ENCODE measurements at regions not wholly inside any gene's neighbourhood (a gene's known extent, or its start where the extent isn't known, plus 50 kb on each side); places are given as distances from the start of the nearest gene placed in this dataset.
"Not testable (repeated sequence)": the region's sequence is repeated elsewhere in the genome, so short reads cannot be mapped to it uniquely, and the experiment has no call there.

- Histone ChIP-seq H3K36me3 (ENCODE audit: control insufficient read depth, insufficient read depth, low read length) (no peaks in the 10 kb centered on the region), H2AFZ (no peak overlapping the region), H3K4me1 (no peaks in the 10 kb centered on the region), H3K27ac (no peak overlapping the region), H3K4me3 (ENCODE audit: low read depth, low read length) (no peak overlapping the region), H3K4me2 (ENCODE audit: low read length) (no peak overlapping the region), H3K27me3 (ENCODE audit: control insufficient read depth, insufficient read depth, low read length) (no peaks in the 10 kb centered on the region), H3K9ac (no peak overlapping the region), H3K9me3 (ENCODE audit: control insufficient read depth, low read length) (no peaks in the 10 kb centered on the region), H3K79me2 (no peaks in the 10 kb centered on the region)
- TF ChIP-seq CTCF (IDR thresholded peaks at IDR 0.05) = no peak
These were observed 79.5 kb upstream of the NEDD9 start for GRCh38 chr6:11311970-11312369.

GRCh38 chr6:11309947-11310665, 77.6 kb upstream of the NEDD9 start:
- no peak overlapping the region for H3K9ac ChIP-seq
- H3K9me3 ChIP-seq (ENCODE audit: control insufficient read depth, low read length) = no peaks in the 10 kb centered on the region
- H3K4me1 ChIP-seq = no peaks in the 10 kb centered on the region
- TF ChIP-seq CTCF (IDR thresholded peaks at IDR 0.05) = no peak
- H3K79me2 ChIP-seq = no peaks in the 10 kb centered on the region
- H2AFZ ChIP-seq = no peak overlapping the region
- no peak overlapping the region for H3K27ac ChIP-seq
- H3K36me3 ChIP-seq (ENCODE audit: control insufficient read depth, insufficient read depth, low read length) = no peaks in the 10 kb centered on the region
- no peak overlapping the region for H3K4me2 ChIP-seq (ENCODE audit: low read length)
- H3K4me3 ChIP-seq (ENCODE audit: low read depth, low read length) = no peak overlapping the region
- H3K27me3 ChIP-seq (ENCODE audit: control insufficient read depth, insufficient read depth, low read length) = no peaks in the 10 kb centered on the region

GRCh38 chr6:11307226-11307625, 74.8 kb upstream of the NEDD9 start:
- H3K79me2 ChIP-seq = no peaks in the 10 kb centered on the region
- no peaks in the 10 kb centered on the region for H3K4me1 ChIP-seq
- no peak for TF ChIP-seq CTCF (IDR thresholded peaks at IDR 0.05)
- no peak overlapping the region for H3K9ac ChIP-seq
- no peak overlapping the region for H3K4me2 ChIP-seq (ENCODE audit: low read length)
- H3K27ac ChIP-seq = no peak overlapping the region
- H3K36me3 ChIP-seq (ENCODE audit: control insufficient read depth, insufficient read depth, low read length) = no peaks in the 10 kb centered on the region
- no peaks in the 10 kb centered on the region for H3K9me3 ChIP-seq (ENCODE audit: control insufficient read depth, low read length)
- no peak overlapping the region for H3K4me3 ChIP-seq (ENCODE audit: low read depth, low read length)
- no peaks in the 10 kb centered on the region for H3K27me3 ChIP-seq (ENCODE audit: control insufficient read depth, insufficient read depth, low read length)
- H2AFZ ChIP-seq = no peak overlapping the region

GRCh38 chr6:11304946-11305345, 72.5 kb upstream of the NEDD9 start:
- H3K27me3 ChIP-seq (ENCODE audit: control insufficient read depth, insufficient read depth, low read length) = no peaks in the 10 kb centered on the region
- no peak overlapping the region for H3K27ac ChIP-seq

GRCh38 chr6:11299876-11300428, 67.5 kb upstream of the NEDD9 start:
- H3K9me3 ChIP-seq (ENCODE audit: control insufficient read depth, low read length); H3K4me1 ChIP-seq; H3K27ac ChIP-seq; H3K4me3 ChIP-seq (ENCODE audit: low read depth, low read length); H3K36me3 ChIP-seq (ENCODE audit: control insufficient read depth, insufficient read depth, low read length); H3K27me3 ChIP-seq (ENCODE audit: control insufficient read depth, insufficient read depth, low read length); H3K9ac ChIP-seq; H3K4me2 ChIP-seq (ENCODE audit: low read length); H2AFZ ChIP-seq; H3K79me2 ChIP-seq: not testable (repeated sequence)

More at GRCh38 chr6:11304946-11305345, 72.5 kb upstream of the NEDD9 start:
- Histone ChIP-seq H3K9ac (no peak overlapping the region), H3K79me2 (no peaks in the 10 kb centered on the region), H2AFZ (no peak overlapping the region), H3K4me2 (ENCODE audit: low read length) (no peak overlapping the region), H3K4me3 (ENCODE audit: low read depth, low read length) (no peak overlapping the region), H3K9me3 (ENCODE audit: control insufficient read depth, low read length) (no peaks in the 10 kb centered on the region), H3K36me3 (ENCODE audit: control insufficient read depth, insufficient read depth, low read length) (no peaks in the 10 kb centered on the region), H3K4me1 (no peaks in the 10 kb centered on the region)
- no peak for TF ChIP-seq CTCF (IDR thresholded peaks at IDR 0.05)

GRCh38 chr6:11299421-11299784, 66.9 kb upstream of the NEDD9 start:
- H3K27me3 ChIP-seq (ENCODE audit: control insufficient read depth, insufficient read depth, low read length); H3K27ac ChIP-seq; H3K4me1 ChIP-seq; H3K36me3 ChIP-seq (ENCODE audit: control insufficient read depth, insufficient read depth, low read length); H3K9me3 ChIP-seq (ENCODE audit: control insufficient read depth, low read length); H3K4me3 ChIP-seq (ENCODE audit: low read depth, low read length); H3K79me2 ChIP-seq; H3K9ac ChIP-seq; H2AFZ ChIP-seq; H3K4me2 ChIP-seq (ENCODE audit: low read length): not testable (repeated sequence)
